Neural progenitor cell (in vitro differentiated cells): ENCODE measurements at regions not wholly inside any gene's neighbourhood (a gene's known extent, or its start where the extent isn't known, plus 50 kb on each side); places are given as distances from the start of the nearest gene placed in this dataset.

Experiments used
- DNase-seq: peaks from one replicate; pipeline ENCODE4 v3.0.0-alpha.2; 2016; ENCODE audit warnings: low spot score
- H2AFZ ChIP-seq: fragments of 200-600 bp; sonication (generic); replicated peaks from 2 replicates; pipeline ENCODE4 v1.6.1; 2016; ENCODE audit warnings: antibody characterized with exemption
- H3F3A ChIP-seq: fragments of 200-600 bp; sonication (generic); 2 replicates; pipeline ENCODE4 v1.6.1; 2016; ENCODE audit warnings: antibody characterized with exemption, low read depth
- H3K27ac ChIP-seq: fragments of 200-600 bp; sonication (generic); 2 replicates; pipeline ENCODE4 v1.5.1; 2016; ENCODE audit warnings: mild to moderate bottlenecking
- H3K27me3 ChIP-seq: fragments of 200-600 bp; sonication (generic); 2 replicates; pipeline ENCODE4 v1.6.1; 2016; ENCODE audit warnings: mild to moderate bottlenecking, moderate library complexity
- H3K36me3 ChIP-seq: fragments of 200-600 bp; sonication (generic); 2 replicates; pipeline ENCODE4 v1.5.1; 2016
- H3K4me1 ChIP-seq: fragments of 200-600 bp; sonication (generic); 2 replicates; pipeline ENCODE4 v1.6.1; 2016; ENCODE audit warnings: mixed run types
- H3K4me2 ChIP-seq: fragments of 200-600 bp; sonication (generic); 2 replicates; pipeline ENCODE4 v1.6.1; 2016
- H3K4me3 ChIP-seq: fragments of 200-600 bp; sonication (generic); 2 replicates; pipeline ENCODE4 v1.5.1; 2016
- H3K79me2 ChIP-seq: fragments of 200-600 bp; sonication (generic); 2 replicates; pipeline ENCODE4 v1.6.1; 2016; ENCODE audit warnings: low read depth
- H3K9ac ChIP-seq: fragments of 200-600 bp; sonication (generic); 2 replicates; pipeline ENCODE4 v1.6.1; 2016
- H3K9me3 ChIP-seq: fragments of 200-600 bp; sonication (generic); 2 replicates; pipeline ENCODE4 v1.5.1; 2016; ENCODE audit warnings: low read depth
- H4K20me1 ChIP-seq: fragments of 200-600 bp; sonication (generic); 2 replicates; pipeline ENCODE4 v1.6.1; 2016; ENCODE audit warnings: low read depth
- H3K27ac Mint-ChIP-seq: 3 replicates; pipeline ENCODE4 v1.8.0; 2021; ENCODE audit warnings: mixed read lengths
- H3K27me3 Mint-ChIP-seq: 2 replicates; pipeline ENCODE4 v1.8.0; 2022; ENCODE audit warnings: low read depth, mild to moderate bottlenecking, inconsistent platforms, moderate library complexity, mixed read lengths; ENCODE audit not compliant: insufficient read depth
- H3K36me3 Mint-ChIP-seq: 3 replicates; pipeline ENCODE4 v1.8.0; 2021; ENCODE audit warnings: mixed read lengths
- H3K4me1 Mint-ChIP-seq: 3 replicates; pipeline ENCODE4 v1.8.0; 2021; ENCODE audit warnings: mixed read lengths
- H3K4me3 Mint-ChIP-seq: 3 replicates; pipeline ENCODE4 v1.8.0; 2021; ENCODE audit warnings: mild to moderate bottlenecking, moderate library complexity, mixed read lengths
- H3K9me3 Mint-ChIP-seq: 3 replicates; pipeline ENCODE4 v1.8.0; 2020; ENCODE audit warnings: mixed read lengths
- CTCF ChIP-seq: fragments of 200-600 bp; sonication (generic); IDR thresholded peaks from 2 replicates; pipeline ENCODE4 v1.5.1; 2017; ENCODE audit warnings: antibody characterized with exemption, mild to moderate bottlenecking
- EZH2 ChIP-seq: fragments of 200-600 bp; sonication (generic); IDR thresholded peaks from 2 replicates; pipeline ENCODE4 v1.6.1; 2017; ENCODE audit warnings: antibody characterized with exemption, mild to moderate bottlenecking, moderate library complexity
- EZH2phosphoT487 ChIP-seq: fragments of 200-600 bp; sonication (generic); IDR thresholded peaks from 2 replicates; pipeline ENCODE4 v1.6.1; 2017; ENCODE audit warnings: antibody characterized with exemption

- Histone ChIP-seq H3K9me3 (no peaks in the 10 kb centered on the region), H3F3A (no peaks in the 10 kb centered on the region), H3K27me3 (peaks cover 10% of the 10 kb centered on the region), H3K4me3 (peak overlapping the region; percentile 19), H3K79me2 (no peaks in the 10 kb centered on the region), H3K27ac (no peak overlapping the region), H3K4me1 (peaks cover 7% of the 10 kb centered on the region), H4K20me1 (no peaks in the 10 kb centered on the region), H3K36me3 (no peaks in the 10 kb centered on the region), H2AFZ (peak overlapping the region; percentile 69), H3K9ac (no peak overlapping the region), H3K4me2 (peak overlapping the region; percentile 67)
- Mint-ChIP-seq H3K9me3 (no peaks in the 10 kb centered on the region), H3K36me3 (no peaks in the 10 kb centered on the region), H3K4me1 (peaks cover 23% of the 10 kb centered on the region), H3K4me3 (peak overlapping the region; percentile 78), H3K27ac (peak overlapping the region; percentile 89), H3K27me3 (peaks cover 3% of the 10 kb centered on the region)
- DNase-seq = peak; percentile 90
- TF ChIP-seq CTCF (peak; percentile 48), EZH2 (no peak), EZH2phosphoT487 (no peak)
These were observed 335.4 kb downstream of the MSX2 start for GRCh38 chr5:175059687-175060211.

- H3K9me3 ChIP-seq = no peaks in the 10 kb centered on the region
- Mint-ChIP-seq H3K27me3 (peaks cover 3% of the 10 kb centered on the region), H3K36me3 (no peaks in the 10 kb centered on the region), H3K4me3 (no peak overlapping the region), H3K9me3 (no peaks in the 10 kb centered on the region), H3K27ac (no peak overlapping the region), H3K4me1 (peaks cover 23% of the 10 kb centered on the region)
- no peaks in the 10 kb centered on the region for H3K79me2 ChIP-seq
- H4K20me1 ChIP-seq = no peaks in the 10 kb centered on the region
- peaks cover 10% of the 10 kb centered on the region for H3K27me3 ChIP-seq
- H3K4me2 ChIP-seq = no peak overlapping the region
- no peak for TF ChIP-seq EZH2phosphoT487
- TF ChIP-seq CTCF = no peak
- no peak for TF ChIP-seq EZH2
- no peak for DNase-seq
- no peaks in the 10 kb centered on the region for H3F3A ChIP-seq
- H3K9ac ChIP-seq = no peak overlapping the region
- no peak overlapping the region for H2AFZ ChIP-seq
- H3K36me3 ChIP-seq = no peaks in the 10 kb centered on the region
- H3K4me3 ChIP-seq = no peak overlapping the region
- peaks cover 7% of the 10 kb centered on the region for H3K4me1 ChIP-seq
- H3K27ac ChIP-seq = no peak overlapping the region
These were observed 332.4 kb downstream of the MSX2 start for GRCh38 chr5:175056831-175057230.

GRCh38 chr5:175054243-175054642 is 329.9 kb downstream of the MSX2 start:
- Histone ChIP-seq H3K36me3 (no peaks in the 10 kb centered on the region), H2AFZ (no peak overlapping the region), H3K27ac (no peak overlapping the region), H3K9ac (no peak overlapping the region), H3K4me1 (no peaks in the 10 kb centered on the region), H3K79me2 (no peaks in the 10 kb centered on the region), H4K20me1 (no peaks in the 10 kb centered on the region), H3K4me2 (no peak overlapping the region), H3K4me3 (no peak overlapping the region), H3F3A (no peaks in the 10 kb centered on the region), H3K9me3 (no peaks in the 10 kb centered on the region), H3K27me3 (peaks cover 5% of the 10 kb centered on the region)
- H3K9me3 Mint-ChIP-seq = no peaks in the 10 kb centered on the region
- H3K4me3 Mint-ChIP-seq = no peak overlapping the region
- TF ChIP-seq EZH2phosphoT487 (no peak), CTCF (no peak), EZH2 (no peak)
- peaks cover 5% of the 10 kb centered on the region for H3K4me1 Mint-ChIP-seq
- H3K27me3 Mint-ChIP-seq = peaks cover 5% of the 10 kb centered on the region
- H3K36me3 Mint-ChIP-seq = no peaks in the 10 kb centered on the region
- DNase-seq = no peak
- no peak overlapping the region for H3K27ac Mint-ChIP-seq
